Esophagus muscularis mucosa (tissue), 3 donors: ENCODE measurements at regions not wholly inside any gene's neighbourhood (a gene's known extent, or its start where the extent isn't known, plus 50 kb on each side); places are given as distances from the start of the nearest gene placed in this dataset.

Experiments
- POLR2A ChIP-seq: fragments of 450-650 bp; IDR thresholded peaks from one replicate; pipeline ENCODE4 v1.6.1; 2017; ENCODE audit warnings: antibody characterized with exemption, moderate library complexity, mild to moderate bottlenecking, low read depth
- TF ChIP-seq, protein P1 (sequence below), 3 experiments: fragments of 200-600 bp in 2 of 3; fragments of 450-650 bp in 1 of 3; sonication (generic) in 2 of 3; IDR thresholded peaks; one replicate each; pipeline ENCODE4 v1.5.1; 2017 to 2019; ENCODE audit warnings: antibody characterized with exemption in 3 of 3, mild to moderate bottlenecking in 2 of 3, moderate library complexity in 1 of 3

DNA sequence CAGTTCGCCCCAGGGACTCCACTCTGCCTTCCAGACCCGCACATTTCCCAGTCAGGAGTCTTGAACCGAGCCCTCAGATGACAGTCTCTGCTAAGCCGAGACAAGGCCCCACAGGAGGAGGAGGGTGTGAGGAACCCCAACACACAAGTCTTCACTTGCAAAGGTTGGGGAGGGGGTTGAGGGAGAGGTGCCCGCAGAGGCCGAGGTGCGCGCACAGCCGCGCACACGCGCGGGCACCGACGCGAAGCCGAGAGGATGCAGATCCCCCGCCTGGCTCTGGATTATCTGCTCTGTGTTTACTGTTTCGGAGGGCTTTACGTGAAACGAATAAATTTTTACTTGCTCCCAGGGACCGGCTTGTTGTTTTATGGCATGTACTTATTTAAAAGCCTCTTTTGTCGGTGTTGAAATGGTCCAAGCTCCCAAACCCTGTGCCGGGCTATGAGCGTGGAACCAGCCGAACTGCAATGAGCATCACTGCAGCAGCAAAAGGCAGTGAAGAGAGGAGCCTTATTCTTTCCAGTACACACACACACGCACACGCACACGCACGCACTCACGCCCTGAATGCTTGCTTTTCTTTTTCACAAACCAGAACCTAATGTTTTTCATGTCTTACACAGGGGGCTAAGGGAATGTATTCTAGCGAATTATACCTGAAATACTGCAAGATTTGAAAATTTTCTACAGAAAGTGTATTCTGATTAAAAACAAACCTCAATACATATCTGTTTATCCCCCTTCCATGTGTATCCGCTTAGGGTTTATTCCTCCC is 297.7 kb downstream of the PARP8 start:
- TF ChIP-seq, protein P1, sequence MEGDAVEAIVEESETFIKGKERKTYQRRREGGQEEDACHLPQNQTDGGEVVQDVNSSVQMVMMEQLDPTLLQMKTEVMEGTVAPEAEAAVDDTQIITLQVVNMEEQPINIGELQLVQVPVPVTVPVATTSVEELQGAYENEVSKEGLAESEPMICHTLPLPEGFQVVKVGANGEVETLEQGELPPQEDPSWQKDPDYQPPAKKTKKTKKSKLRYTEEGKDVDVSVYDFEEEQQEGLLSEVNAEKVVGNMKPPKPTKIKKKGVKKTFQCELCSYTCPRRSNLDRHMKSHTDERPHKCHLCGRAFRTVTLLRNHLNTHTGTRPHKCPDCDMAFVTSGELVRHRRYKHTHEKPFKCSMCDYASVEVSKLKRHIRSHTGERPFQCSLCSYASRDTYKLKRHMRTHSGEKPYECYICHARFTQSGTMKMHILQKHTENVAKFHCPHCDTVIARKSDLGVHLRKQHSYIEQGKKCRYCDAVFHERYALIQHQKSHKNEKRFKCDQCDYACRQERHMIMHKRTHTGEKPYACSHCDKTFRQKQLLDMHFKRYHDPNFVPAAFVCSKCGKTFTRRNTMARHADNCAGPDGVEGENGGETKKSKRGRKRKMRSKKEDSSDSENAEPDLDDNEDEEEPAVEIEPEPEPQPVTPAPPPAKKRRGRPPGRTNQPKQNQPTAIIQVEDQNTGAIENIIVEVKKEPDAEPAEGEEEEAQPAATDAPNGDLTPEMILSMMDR (IDR thresholded peaks at IDR 0.05): no peak
- TF ChIP-seq POLR2A: no peak
